NCI-H510A (cell line): ENCODE measurements at regions not wholly inside any gene's neighbourhood (a gene's known extent, or its start where the extent isn't known, plus 50 kb on each side); places are given as distances from the start of the nearest gene placed in this dataset.

Experiments used
- DNase-seq: peaks from one replicate; lab custom pipeline; 2025; lab: John Stamatoyannopoulos, UW

DNA sequence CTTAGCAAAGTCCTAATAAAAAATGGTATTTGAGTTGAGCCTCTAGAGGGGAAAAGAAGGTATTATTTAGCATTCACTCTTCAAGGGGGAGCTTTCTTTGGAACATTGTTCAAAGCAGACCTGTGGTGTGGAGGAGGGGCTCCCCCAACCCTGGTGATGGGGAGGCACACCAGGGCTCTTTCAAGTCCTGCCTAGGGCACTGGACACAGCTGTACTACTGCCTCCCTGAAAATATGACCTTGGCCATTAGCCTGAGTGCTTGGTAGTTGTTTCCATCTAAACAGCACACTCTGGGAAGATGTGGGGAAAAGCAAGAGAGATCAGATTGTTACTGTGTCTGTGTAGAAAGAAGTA is 215.1 kb upstream of the CNR1 start:
- DNase-seq: no peak

DNA sequence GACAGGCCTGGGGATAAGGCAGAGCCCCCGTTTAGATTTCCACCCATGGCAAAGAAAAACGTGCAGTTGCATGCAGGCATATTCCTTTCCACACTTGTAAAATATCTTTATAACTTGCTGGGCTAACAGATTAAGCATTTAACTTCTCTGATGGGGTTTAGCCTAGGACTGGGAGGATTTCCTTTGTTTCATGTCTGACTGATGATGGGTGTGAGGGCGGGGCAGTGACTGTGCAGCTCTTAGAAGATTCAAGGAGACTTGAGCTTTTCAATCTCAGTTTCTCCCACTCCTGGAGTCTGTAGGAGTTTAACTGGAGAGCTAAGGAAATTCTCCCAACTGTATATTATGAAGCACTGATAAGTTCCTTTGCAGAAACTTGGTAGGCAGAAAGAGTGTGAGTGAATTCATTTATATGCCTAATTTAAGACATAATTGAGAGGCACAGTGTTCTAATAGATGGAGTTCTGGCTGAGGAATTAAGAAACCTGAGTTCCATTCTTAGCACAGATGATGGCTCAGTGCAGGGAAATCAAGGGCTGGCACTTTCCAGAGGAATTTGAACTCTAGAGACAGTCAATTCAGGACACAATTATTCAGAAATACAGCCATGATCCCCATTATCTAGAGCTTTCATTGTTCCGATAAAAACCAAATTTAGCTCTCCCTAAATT is 214.6 kb upstream of the CNR1 start:
- no peak for DNase-seq

DNA sequence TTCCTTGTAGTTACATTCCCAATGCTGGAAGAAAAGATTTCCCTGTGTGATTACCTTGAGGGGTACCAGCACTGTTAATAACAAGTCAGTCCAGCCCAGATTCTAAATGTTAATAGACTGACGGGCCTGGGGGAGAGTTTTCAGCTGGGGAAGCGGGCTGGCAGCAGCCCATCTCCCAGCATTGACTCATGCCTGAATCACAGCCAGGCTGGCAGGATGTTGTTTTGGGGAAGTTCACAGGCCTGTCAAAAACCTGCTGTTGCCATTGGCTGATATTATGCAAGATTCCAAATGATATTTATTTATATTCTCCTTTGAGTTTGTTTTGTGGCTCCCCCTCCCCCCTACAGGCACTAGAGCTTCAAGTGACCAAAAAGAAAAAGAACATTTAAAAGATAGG is 213.9 kb upstream of the CNR1 start:
- no peak for DNase-seq

DNA sequence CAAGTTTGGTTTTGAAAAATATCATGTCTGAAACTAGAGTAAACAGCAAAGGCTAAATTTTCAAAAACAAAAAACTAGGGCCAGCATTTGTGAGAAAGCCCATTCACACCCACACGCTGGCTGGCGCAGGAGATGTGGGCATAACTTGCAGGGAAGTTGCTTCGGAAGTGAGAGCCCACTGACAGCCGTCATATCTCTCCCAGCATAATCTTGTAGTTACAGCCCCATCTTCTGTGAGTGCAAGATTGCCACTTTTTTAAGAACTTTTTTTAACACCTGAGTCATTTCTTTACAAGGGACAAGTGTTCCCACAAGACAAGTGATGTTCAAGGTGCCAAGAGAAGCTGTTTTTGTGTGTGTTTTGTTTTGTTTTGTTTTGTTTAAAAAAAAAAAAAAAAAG is 212.5 kb upstream of the CNR1 start:
- no peak for DNase-seq

DNA sequence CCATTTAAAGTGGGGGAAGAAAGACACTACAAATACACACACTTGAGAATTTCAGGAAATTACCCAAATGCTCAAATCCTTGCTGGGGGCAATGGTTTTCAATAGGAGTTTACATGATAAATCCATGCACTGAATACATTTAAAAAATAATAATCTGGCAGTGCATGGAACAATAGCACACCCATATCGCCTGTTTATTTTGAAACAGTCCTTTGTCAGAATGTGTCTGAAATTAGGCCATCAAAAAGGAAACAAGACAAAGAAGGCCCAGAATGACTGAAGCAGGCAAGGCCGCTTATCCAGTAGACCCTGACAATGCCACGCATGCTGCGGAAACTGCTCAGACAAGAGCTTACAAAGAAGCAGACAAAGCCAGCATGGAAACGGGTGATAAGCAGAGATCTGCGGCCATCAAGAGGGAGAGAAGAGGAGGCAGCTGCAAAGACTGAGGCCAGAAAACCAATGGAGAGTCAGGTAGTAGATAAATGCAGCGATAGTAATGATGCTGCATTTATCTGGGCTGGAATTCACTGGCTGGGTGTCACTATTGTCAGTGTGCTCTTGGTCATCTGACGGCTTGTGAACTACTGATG is 211.9 kb upstream of the CNR1 start:
- no peak for DNase-seq

DNA sequence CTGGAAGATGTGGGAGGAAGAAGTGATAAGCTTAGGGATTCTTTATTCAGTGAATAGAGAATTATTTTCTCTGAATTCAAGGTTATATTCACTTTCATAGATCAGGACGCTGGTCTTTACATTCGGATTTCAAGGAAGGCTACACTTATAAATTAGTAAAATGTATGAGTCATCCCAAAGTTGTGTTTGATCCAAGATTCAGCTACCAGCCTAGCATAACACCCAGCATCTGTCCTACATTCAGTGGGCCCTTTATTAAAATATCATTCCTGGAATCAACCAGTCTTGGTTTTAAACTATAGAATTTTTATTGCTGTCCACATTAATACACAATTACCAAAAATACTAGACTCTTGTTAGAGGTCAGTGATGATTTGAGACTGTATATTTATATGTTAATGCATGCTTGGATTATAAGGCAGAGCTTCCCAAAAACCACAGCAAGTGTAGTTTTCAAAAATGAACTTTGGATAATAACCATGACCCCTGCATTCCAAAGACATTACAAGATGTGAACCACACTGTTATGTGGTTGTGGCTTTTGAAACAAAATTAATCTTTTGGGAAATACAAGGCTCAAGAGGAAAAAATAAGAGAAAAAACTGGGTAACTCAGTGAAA is 210.7 kb upstream of the CNR1 start:
- DNase-seq: no peak

DNA sequence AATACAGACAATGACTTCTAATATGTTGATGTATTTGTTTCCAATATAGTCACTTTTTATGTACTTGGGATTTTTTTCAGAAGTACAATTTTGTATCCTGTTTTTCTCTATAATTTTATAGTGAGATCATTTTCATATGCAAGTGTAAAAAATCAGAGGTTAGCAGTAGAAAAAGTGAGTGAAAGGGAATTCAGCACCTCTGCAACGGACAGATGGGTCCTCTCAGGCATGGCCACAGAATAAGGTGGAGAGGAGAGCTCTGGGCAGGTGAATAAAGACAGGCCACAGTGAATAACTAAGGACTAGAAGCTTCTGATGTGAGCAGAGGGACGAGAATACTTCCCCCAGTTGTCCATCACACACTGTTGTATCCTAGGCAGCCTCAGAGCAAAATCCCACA is 210.1 kb upstream of the CNR1 start:
- no peak for DNase-seq

DNA sequence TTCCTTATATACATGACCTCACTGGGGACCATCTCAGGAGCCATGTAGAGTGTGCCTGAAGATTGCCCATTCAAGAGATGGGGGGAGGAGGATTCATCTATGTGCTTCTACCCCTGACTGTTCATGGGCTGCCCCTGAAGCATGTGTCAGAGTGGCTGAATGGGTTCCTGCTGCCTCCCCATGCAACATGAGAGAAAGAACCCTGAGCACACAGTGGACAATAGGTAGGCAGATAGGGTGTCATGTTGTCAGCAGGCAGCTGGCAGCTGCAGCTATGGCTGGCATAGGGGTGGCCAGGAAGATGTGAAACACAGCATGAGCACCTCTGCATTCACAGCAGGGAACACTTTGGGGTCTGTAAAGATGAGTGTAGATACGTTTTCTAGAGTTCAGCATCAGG is 208.4 kb upstream of the CNR1 start:
- peak; percentile 1 for DNase-seq

DNA sequence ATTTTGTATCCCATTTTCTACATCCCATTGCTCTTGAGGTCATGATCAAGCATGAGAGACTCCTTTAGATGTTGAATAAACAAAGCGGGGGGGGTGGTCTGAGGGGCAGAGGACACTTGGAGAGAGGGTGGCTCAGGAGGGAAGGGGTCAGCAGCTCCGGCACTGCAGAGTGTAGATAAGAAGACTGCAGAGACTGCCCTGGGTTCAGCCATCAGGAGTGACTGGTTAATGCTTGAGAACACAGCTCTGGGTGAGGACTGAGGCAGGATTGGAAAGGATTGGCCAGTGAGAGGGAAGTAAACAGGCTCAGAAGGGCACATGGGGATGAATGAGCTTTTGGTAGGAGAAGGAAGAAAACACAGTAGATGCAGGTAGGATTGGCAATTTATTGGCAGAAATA is 205.3 kb upstream of the CNR1 start:
- no peak for DNase-seq

DNA sequence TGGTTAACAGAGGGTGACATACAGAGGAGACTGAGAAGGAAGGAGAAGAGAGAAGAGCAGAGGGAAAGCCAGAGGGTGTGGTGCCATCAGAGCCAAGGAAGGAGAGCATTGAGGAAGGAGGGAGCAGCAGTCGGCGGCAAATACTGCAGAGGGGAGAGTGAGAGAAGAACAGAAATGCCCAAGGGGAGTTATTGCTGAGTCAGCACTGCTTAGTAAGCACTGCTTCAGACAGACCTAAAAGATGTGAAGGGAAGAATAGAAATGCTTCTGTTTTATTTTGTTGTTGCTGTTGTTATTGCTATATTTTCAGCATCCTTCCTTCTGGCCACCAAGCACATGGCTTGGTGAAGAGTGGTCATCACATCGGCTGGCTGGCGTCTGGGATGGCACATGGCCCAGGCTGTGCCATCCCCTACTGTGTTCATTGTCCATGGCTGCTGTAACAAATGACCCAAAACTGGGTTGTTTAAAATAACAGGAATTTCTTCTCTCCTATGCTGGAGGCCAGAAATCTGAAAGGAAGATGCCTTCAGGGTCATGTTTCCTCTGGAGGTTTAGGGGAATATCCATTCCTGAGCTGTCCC is 204.1 kb upstream of the CNR1 start:
- no peak for DNase-seq

DNA sequence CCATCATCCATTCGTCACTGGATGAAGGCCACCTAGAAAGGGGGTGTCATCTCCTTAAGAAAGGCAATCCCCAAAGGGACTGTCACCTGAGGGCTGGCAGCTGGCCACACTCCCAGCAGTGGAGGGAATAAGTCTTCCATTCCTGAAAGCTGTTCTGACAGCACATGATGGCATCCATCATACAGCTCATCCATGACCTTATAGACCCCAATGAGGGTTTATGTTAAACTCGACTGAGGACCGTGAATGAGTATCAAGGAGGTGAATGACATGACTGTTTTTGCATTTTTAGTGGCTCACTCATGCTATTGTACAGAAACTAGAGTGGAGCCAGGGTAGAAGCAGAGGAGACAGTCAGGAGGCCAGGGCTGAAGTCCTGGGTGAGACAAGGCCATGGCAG is 203.1 kb upstream of the CNR1 start:
- no peak for DNase-seq

DNA sequence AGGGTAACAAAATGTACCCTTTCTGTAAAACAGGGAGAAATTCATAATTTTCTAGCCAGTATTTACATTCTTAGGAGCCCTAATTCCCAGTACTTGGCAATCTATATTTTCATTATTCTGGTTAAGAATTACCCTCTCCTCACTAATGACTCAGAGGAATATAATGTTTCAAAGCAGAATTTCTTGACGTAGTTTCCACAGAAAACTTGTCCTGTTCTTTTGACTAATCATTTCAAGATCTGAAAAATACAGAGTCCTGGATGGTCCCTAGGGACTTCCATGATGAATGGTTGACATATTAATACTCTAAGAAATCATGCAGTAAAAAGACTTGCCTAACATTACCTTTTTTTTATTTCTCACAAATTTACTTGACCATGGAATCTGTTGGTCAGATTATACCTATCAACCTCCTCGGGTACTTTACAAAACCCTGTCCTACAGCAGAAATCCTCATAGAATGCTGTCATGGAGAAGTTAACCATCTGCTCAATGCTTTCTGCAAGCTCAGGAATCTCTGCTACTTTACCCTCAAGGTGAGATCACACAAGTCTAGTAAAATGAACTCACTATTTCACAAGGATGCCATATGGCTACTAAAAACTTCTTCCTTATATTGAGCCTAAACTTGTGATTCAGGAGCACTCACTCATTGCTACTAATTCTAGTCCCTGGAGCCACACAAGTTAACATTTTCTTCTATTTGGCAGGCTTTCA is 202.1 kb upstream of the CNR1 start:
- DNase-seq: no peak

DNA sequence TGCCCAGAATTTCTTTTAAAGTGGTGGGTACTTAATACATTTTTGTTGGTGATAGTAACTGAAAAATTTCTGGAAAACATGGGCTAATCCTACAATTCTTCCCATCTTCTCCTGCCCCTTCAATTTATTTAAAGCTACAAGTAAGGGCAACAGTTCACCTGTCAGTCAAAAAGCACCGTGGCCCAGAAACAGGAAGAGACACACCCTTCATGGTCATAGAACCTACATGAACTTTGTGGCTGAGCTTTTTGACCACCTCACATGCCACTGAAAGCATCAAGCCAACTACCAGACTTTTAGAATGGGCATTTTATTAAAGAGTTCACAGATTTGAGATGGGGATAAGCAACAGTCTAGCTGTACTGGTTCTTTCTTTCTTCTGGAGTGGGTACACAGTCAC is 201.1 kb upstream of the CNR1 start:
- no peak for DNase-seq

DNA sequence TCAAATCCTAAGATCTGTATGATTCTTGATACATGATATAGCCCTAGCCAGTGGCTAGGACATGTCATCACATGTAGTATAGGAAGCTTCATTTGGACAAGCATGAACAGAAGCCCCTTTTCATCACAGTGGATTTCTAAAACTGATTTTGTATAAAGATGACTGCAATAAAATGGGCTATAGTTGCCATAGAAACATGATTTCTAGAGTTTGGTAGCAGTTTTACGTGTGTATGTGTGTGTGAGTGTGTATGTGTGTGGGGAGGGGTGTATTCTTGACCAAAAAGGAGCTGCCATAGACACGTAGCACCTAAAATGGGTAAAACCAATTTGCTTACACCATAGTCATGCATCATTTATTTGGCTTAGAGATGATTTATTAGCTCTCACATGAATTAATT is 200.5 kb upstream of the CNR1 start:
- no peak for DNase-seq

DNA sequence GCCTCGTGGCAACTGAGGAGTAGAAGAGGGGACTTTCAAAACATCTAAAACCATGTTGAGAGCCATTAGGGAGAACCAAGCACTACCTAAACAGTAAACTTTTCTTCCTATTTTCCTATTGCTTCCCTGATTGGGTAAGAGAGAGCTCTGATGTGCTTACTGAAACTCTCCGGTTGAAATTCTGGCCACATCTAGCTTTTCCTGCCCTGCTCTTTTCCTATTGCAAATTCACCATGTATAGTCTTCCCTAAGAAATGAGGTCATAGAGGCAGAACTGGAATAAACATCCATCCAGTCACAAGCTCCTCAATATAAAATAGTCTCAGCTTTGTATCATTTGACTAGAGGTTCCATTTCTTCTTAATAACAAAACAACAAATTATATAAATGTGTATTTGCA is 199.5 kb upstream of the CNR1 start:
- no peak for DNase-seq

DNA sequence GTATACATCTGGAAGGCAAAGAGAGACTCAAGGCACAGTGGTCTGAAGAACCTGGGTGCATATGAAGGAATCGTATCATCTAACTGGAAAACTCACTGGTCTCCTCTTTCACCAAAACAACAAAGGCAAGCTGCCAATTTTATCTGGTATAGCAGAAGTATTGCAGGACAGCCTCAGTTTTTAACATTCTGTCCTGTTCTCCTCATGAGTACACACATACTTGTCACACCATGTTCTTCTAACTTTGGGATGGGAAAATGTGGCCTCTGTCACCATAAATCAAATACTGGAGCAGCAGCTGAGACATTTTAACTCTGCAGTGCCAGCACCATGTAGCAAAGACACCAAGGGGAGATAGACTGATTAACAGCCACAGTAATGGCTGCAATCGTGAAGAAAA is 199.1 kb upstream of the CNR1 start:
- no peak for DNase-seq

DNA sequence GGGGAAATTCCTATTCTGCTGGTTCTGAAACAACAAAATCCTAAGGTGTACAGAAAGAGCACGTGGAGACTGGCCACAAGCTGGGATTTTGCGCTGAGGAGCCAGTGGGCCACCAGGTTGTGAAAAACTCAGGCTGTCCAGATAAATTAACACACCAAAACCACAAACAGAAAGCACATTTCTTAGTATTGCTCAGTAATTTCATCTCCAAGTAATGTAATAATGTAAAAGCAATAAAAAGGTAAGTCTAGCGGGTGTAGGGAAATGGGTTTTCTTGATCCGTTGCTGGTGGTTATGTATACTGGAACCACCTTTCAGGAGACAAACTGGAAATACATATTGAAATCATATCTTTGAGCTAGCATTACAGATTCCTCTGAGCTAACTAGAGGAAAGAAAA is 195.6 kb upstream of the CNR1 start:
- no peak for DNase-seq

DNA sequence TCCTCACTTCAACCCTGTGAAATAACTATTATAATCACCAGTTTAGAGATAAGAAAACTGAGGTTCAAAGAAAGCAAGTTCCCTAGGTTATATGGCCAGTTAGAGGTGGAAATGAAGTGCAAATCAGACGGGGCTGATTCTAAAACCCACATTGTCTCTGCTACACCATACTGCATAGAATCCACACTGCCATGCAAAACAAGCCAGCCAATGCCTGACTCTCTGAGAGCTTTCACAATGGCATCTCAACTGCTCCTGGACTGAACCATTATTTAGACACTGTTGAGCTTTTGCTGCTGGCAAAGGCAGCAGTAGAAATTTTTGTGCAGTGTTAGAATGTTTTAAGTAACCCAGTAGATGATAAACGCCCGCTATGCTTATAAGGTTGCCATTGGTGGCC is 195.2 kb upstream of the CNR1 start:
- DNase-seq: no peak

DNA sequence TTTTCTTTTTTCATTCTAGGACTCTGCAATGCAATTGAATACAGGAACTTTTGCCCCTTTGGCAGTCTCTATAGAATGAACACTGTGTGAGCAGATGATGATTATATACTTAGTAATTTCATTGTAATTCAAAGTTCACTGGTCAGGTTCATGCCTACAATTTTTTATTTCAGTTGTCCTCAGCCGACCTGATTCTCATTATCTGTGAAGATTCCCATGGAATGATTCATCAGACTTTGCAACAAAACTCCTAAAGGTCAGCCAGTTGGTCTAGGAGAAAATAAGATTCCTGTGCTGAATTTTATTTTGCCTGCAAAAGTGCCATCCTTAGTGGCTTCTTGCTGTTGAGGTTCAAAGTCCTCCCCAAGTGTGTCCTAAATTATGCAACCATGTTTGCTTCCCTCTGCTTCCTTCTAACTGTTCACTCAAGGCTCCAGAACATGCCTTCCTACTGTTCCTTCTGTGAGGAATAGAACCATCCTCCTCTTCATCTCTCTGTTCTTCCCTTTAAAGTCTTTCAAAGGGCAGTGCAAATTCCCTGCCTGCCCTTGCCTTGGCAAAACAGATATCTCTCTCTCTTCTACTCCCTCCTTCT is 194.2 kb upstream of the CNR1 start:
- no peak for DNase-seq

DNA sequence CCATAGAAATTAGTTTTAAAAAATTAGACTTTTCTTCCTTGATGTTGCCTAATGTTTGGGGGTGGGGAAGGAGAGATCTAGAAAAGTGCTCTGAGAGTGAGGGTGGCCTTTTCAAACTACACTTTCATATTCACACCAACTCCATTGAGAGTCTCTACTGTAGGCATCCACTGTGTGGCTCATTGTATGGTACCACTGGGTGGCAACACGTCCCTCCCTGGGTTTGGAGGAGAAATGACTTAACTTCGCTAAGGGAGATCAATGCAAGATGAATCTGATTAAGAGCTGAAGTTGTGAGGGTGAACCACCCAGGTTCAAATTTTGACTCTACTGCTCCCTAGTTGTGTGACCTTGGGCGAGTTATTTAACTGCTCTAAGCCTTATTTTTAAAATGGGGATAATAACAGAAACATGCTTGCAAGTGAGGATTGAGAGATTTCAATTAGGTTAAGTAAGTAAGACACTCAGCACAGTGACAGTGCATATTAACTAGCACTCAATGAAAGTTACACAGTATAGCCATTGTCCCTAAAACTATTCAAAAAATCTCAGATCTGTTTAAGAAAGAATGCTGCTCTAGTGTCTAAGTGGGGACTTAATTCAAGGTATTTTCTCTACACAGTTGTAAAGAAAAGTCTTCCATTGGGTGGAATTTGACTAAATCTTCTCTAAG is 193.5 kb upstream of the CNR1 start:
- DNase-seq: no peak

DNA sequence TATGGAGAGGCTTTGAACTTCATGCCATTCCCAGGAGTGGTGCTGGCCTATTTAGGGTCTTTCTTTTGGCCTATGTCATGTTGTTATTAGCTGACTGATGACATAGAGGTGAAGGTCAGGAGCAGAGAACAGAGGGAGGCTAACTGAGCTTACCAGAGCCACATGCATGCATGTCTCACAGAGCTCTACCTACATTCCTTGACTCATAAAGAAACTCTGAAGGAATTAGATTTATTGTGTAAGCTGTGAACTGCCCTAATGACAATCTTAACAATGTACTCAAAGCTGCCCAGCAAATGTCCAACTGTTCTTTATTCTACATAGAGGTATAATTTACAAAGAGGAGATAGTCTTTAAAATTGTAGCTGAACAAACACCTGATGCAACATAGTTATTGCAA is 192.7 kb upstream of the CNR1 start:
- DNase-seq: no peak

DNA sequence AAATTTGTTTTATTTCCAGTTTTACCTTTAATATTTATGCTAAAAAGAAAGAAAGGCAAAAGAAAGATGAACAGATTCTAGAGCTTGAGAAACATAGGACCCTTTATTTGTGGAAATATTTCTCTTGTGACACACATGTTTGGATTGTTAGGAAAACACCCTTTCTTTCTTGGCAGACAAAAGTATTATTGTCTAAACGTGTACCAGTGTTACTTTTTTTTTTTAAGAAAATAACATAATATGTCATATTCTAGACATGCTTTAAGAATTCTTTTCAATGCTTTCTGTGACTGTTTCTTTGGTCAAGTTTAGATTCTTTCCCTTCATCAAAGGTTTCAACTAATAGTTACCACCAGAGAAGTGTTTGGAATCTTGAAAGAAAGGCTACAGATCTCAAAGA is 183.4 kb upstream of the CNR1 start:
- DNase-seq: no peak
